HG03442 (cell line): ENCODE measurements at regions not wholly inside any gene's neighbourhood (a gene's known extent, or its start where the extent isn't known, plus 50 kb on each side); places are given as distances from the start of the nearest gene placed in this dataset.

Experiments used
- ATAC-seq: cut with Tn5 transposase; IDR thresholded peaks from one replicate; pipeline ENCODE4 v1.9.1; 2021; ENCODE audit warnings: mild to moderate bottlenecking, moderate library complexity; ENCODE audit not compliant: unreplicated experiment

GRCh38 chr7:17512181-17512675 lies 213.8 kb downstream of the AHR start:
- no peak for ATAC-seq

DNA sequence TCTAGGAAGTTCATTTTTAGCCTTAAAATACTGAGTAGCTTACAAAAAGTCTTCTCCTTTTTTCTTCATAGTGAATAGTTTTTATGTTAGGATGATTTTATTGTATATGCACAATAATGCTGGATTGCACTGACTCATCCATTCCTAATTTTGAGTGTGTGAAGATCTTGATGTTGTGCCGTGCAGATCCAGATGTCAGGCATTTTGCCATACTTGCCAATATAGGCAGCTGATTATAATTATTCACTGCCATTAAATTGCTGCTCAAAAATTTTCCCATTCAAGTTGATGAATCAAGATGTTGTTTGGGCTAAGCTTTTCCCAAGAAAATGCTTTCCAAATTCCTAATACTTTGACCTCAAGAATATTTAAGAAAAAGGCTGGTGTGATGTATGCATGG lies 218.3 kb downstream of the AHR start:
- ATAC-seq = no peak

- no peak for ATAC-seq
Observed at GRCh38 chr7:17520941-17521340, 222.5 kb downstream of the AHR start.

DNA sequence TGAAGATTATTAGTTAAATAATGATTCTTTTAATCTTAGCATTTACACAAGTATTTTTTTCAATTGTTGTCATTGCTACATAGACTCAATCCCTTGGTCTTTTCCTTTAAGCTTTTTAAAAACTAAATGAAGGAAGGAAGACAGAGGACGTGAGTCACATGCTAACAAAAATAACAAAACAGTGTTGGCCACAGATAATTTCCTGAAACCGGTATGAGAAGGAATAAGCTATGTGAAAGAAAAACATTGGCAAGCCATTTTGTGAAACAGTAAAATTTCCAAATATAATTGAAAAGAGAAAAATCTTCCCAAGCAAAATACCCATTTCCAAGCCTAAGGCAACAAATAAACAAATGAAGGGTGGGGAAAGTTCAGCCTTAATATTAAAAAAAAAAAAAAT lies 223.0 kb downstream of the AHR start:
- ATAC-seq = no peak

DNA sequence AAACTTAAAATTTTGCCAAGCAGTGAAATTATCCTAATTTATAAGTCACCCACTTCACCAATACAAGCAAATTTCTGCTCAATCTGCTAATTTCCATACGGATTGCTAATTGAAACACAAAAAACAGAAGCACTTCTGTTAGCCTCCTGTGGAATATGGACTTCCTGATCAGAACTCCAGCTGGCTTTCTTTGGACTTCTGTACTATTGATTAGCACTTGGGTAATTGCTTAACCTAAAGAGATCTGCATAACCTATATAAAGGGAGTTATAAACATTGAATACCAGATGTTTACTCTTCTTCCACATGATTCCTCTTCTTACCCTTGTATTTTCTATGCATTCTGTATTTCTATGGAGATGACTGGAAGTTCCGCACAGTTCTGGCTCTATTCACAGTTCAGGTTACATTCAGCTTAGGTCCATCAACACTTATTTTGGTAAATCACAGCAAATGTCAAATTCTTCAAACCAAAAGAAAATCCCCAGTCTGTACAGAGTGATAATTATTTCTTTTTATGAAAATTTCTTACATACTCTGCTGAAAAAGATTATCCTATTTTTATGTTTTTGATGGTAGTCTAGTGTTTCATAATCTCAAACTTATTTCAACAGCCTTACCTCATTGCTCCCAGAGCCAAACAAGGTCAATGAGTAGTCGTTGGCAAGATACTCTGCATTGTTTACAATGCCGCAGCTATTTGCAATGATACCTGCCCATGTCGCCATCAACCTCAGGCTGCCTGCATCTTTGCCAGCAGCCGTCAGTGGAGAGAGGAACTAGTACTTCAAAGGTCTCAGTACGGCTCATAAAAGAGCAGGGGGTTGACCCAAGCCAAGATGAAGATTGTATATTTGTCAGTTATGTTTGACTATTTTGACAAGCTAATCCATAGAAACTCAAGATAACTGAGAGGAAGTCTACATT lies 225.6 kb downstream of the AHR start:
- no peak for ATAC-seq

GRCh38 chr7:17524746-17525145 lies 226.3 kb downstream of the AHR start:
- no peak for ATAC-seq

DNA sequence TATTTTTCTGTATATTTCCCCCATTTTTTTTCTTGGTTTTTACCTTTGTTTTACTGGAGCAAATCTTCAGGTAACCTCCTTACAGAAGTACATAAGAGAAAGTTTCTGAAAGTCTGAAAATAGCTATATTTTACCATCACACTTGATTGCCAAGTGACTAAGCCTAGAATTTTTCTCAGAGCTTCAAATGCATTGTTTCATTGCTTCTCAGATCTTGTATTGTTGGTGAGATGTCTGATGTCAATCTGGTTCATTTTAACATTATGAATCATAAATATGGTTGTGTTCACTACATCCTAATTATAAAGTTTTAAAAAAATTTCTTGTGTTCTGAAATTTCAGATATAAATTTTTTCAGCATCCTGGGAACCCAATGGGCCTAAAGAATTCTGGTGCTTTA lies 228.2 kb downstream of the AHR start:
- ATAC-seq = no peak

- no peak for ATAC-seq
Observed at GRCh38 chr7:17528636-17529035, 230.2 kb downstream of the AHR start.

- ATAC-seq = no peak
Observed at GRCh38 chr7:17530244-17530643, 231.8 kb downstream of the AHR start.

- ATAC-seq = peak; percentile 58
Observed at GRCh38 chr7:17530741-17531421, 232.4 kb downstream of the AHR start.

DNA sequence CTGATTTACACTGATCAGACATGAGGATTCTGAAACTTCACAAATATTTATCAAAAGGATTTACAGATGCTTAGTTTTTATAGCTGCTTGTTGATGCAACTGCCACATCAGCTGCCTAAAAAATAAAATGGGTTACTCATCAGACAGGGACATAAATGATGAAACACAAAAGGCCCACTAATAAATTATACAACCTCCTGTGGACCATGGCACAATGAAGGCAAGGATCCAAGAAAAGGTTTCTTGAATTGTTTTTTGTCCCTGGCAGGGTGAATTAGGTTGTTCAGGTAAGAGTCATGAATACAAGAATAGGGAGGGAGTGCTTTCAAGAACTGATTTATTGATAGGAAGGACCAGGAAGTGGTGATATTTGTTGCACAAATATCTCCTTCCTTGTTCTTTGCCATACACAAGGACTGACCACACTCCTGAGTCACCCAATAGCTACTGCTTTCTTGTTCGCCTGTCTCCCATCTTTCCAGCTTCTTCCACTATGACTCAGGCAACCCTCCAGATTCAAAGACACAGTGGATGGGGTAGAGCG lies 234.5 kb downstream of the AHR start:
- ATAC-seq = no peak

DNA sequence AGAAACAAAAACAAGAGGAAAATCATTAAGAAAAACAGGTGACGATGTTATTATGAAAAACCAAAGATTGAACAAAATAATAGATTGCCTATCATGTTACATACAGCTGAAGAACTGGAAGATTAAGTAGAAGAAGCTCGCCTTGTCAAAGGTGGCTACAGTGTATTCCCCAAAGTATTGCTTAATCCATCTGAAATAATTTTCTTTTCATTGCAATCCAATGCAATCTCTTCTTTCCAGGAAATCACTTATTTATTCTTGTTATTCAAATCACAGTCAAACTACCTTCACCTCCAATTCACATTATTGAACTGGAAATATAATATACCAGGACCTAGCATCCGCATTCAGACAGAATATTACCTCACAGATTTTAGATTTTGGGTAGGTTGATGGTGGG lies 235.9 kb downstream of the AHR start:
- ATAC-seq = no peak

GRCh38 chr7:17535776-17536175 lies 237.3 kb downstream of the AHR start:
- no peak for ATAC-seq

DNA sequence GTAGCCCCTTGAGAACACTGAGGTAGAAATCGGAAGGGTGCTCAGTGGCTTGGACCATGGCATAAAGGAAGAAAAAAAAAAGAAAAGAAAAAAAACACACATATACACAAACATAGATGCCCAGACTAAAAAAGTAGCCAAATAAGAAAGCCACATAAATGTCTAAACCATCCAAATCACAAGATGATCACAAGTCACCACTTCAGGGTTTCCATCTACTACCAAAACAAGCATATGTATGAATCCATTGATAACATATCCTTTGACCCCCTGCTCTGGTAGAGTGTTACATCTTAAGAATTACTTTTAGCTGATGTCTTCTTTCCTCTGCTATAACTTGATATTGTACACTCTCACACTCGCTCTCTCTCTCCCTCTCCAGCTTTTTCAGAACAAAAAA lies 245.9 kb downstream of the AHR start:
- ATAC-seq = no peak

GRCh38 chr7:17545348-17545747 lies 246.9 kb downstream of the AHR start:
- no peak for ATAC-seq

GRCh38 chr7:17546189-17546588 lies 247.7 kb downstream of the AHR start:
- no peak for ATAC-seq

DNA sequence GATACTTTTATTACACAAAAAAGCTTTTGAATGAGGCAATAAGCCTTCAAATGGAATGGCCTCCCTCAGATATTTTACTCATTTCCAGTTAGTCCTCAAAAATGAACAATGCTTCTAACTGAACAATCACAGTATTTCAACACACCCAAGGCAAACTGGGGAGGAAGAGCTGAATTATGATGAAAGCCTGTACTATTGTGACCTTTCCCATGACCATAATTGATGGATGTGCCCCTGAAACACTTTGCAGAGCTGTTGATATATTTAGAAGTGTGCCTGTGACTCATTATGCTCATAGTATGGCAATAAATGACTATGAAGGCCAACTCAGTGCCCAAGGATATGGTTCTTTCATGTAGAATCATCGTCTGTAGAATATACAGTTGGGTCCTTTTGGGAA lies 248.1 kb downstream of the AHR start:
- ATAC-seq = no peak

GRCh38 chr7:17548014-17548653 lies 249.7 kb downstream of the AHR start:
- no peak for ATAC-seq

DNA sequence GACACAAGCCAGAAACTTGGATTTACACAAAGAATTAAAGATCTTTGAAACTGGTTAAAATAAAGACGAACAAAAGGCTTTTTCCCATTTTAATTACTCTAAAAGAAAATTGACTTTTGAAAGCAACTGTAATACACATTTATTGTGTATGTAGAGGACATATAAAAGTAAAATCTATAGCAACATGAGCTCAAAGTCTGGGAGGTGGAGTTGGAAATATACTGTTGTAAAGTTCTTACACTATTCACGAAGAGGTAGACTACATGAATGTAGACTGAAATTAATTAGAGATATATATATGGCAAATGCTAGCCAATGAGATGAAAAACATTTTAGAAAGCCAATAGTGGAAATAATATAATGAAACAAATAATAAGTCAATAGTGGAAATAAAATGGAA lies 251.0 kb downstream of the AHR start:
- ATAC-seq = no peak

DNA sequence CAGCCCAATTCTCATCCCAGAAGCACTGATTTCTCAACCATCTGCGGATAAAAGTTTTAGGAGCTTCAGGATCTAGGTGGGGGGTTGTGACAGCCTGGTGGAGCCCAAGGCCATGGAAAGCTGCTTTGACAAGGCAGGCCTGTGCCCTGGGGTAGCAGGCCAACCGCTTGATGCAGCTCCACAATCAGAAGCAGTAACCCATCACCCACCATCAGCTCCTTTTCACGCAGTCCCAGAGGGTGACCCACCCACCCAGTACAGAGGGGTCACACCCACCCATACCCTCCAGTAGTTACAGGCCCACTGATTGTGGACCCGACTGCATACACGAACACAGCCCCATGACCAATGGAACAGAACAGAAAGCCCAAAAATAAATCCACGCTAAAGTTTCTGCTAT lies 253.9 kb downstream of the AHR start:
- no peak for ATAC-seq

- ATAC-seq = no peak
Observed at GRCh38 chr7:17552952-17553351, 254.5 kb downstream of the AHR start.
